Fibroblast of lung (primary cell): ENCODE measurements at regions not wholly inside any gene's neighbourhood (a gene's known extent, or its start where the extent isn't known, plus 50 kb on each side); places are given as distances from the start of the nearest gene placed in this dataset.
A peak's percentile ranks its signal among the peaks of the same experiment; 100 is the strongest.

Experiments
- DNase-seq, 2 donors: peaks; one replicate each; pipeline versions ENCODE4 v3.0.0 to v3.0.0-alpha.2; 2010; ENCODE audit warnings: low read depth in 2 of 2
- H2AFZ ChIP-seq: 2 replicates; pipeline ENCODE4 v1.5.1; 2012; ENCODE audit warnings: low read length, control low read depth, inconsistent platforms
- H3K27ac ChIP-seq: 2 replicates; pipeline ENCODE4 v1.5.1; 2011; ENCODE audit warnings: low read length, control low read depth; ENCODE audit not compliant: insufficient read depth
- H3K27me3 ChIP-seq: 2 replicates; pipeline ENCODE4 v1.5.1; 2011; ENCODE audit warnings: mild to moderate bottlenecking, low read length; ENCODE audit not compliant: control insufficient read depth, insufficient read depth
- H3K36me3 ChIP-seq: 2 replicates; pipeline ENCODE4 v1.5.1; 2011; ENCODE audit warnings: low read length; ENCODE audit not compliant: control insufficient read depth, insufficient read depth
- H3K4me1 ChIP-seq: 2 replicates; pipeline ENCODE4 v1.5.1; 2011; ENCODE audit warnings: low read length; ENCODE audit not compliant: control insufficient read depth, insufficient read depth; ENCODE audit errors: extremely low read depth
- H3K4me2 ChIP-seq: 2 replicates; pipeline ENCODE4 v1.5.1; 2011; ENCODE audit warnings: low read length, control low read depth; ENCODE audit not compliant: insufficient read depth; ENCODE audit errors: extremely low read depth
- H3K4me3 ChIP-seq, 4 experiments: fragments of 200-600 bp in 1 of 4; sonication (generic) in 1 of 4; replicated peaks in 1 of 4; 2 replicates each; pipeline ENCODE4 v1.5.1; 2011 to 2016; ENCODE audit warnings: low read length in 4 of 4, low read depth in 3 of 4, mild to moderate bottlenecking in 3 of 4, control low read depth in 2 of 4, inconsistent platforms in 1 of 4, mixed read lengths in 1 of 4; ENCODE audit not compliant: insufficient read depth in 1 of 4; ENCODE audit errors: control extremely low read depth in 1 of 4
- H3K79me2 ChIP-seq: 2 replicates; pipeline ENCODE4 v1.5.1; 2012; ENCODE audit warnings: mild to moderate bottlenecking, low read length, inconsistent platforms; ENCODE audit not compliant: control insufficient read depth, insufficient read depth
- H3K9ac ChIP-seq: 2 replicates; pipeline ENCODE4 v1.5.1; 2011; ENCODE audit warnings: mild to moderate bottlenecking, low read length, control low read depth; ENCODE audit not compliant: insufficient read depth
- H3K9me3 ChIP-seq: 2 replicates; pipeline ENCODE4 v1.5.1; 2012; ENCODE audit warnings: low read depth, low read length; ENCODE audit not compliant: control insufficient read depth, insufficient read depth
- H4K20me1 ChIP-seq: 2 replicates; pipeline ENCODE4 v1.5.1; 2011; ENCODE audit warnings: low read length; ENCODE audit not compliant: control insufficient read depth, insufficient read depth; ENCODE audit errors: extremely low read depth
- CTCF ChIP-seq, 2 donors: IDR thresholded peaks in 1 of 2; conservative IDR thresholded peaks in 1 of 2; 1 replicate in 1 of 2; 2 replicates in 1 of 2; pipeline ENCODE4 v1.5.1; 2011 to 2012; ENCODE audit warnings: low read length in 2 of 2, control low read depth in 1 of 2, inconsistent platforms in 1 of 2, low read depth in 1 of 2, mild to moderate bottlenecking in 1 of 2
- EZH2 ChIP-seq: IDR thresholded peaks from 2 replicates; pipeline ENCODE4 v1.5.1; 2012; ENCODE audit warnings: low read length, control low read depth, mild to moderate bottlenecking; ENCODE audit errors: missing control alignments

DNA sequence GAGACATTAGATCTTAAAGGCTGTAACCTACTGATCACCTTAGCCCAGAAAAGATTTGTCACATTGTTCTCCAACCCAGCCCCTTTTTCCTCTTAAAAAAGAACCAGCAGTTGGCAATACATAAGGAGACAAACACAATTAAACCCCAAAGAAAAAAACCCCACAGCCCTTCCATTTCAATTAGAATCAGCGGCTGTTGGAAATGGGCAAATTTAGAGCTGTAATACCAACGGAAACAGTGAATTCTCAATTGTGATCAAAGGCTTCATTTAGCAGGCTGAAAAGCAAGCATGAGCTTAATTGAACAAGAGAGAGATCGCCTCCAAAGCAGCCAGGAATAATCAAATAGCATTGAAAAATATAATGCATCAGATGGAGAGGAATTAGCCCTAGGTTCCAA is 153.6 kb downstream of the FAM114A2 start:
- Histone ChIP-seq H3K79me2 (no peaks in the 10 kb centered on the region), H3K27ac (no peak overlapping the region), H3K27me3 (no peaks in the 10 kb centered on the region), H2AFZ (no peak overlapping the region), H3K4me3 (no peak overlapping the region), H3K9ac (no peak overlapping the region), H3K9me3 (no peaks in the 10 kb centered on the region), H3K4me2 (no peak overlapping the region), H4K20me1 (no peaks in the 10 kb centered on the region), H3K36me3 (no peaks in the 10 kb centered on the region), H3K4me1 (no peaks in the 10 kb centered on the region)
- DNase-seq = no peak
- TF ChIP-seq EZH2 = no peak
- no peak for TF ChIP-seq CTCF (conservative IDR thresholded peaks at IDR 0.05 in 1 of 2, IDR thresholded peaks at IDR 0.05 in 1 of 2; ENCODE audit: low read depth in 1 of 2, low read length in 2 of 2)

GRCh38 chr5:153884612-153884957 is 154.1 kb downstream of the FAM114A2 start:
- Histone ChIP-seq H3K27me3 (no peaks in the 10 kb centered on the region), H3K4me1 (no peaks in the 10 kb centered on the region), H3K9me3 (no peaks in the 10 kb centered on the region), H3K27ac (no peak overlapping the region), H3K9ac (no peak overlapping the region), H3K4me3 (no peak overlapping the region), H3K36me3 (no peaks in the 10 kb centered on the region), H3K4me2 (no peak overlapping the region), H4K20me1 (no peaks in the 10 kb centered on the region), H3K79me2 (no peaks in the 10 kb centered on the region), H2AFZ (no peak overlapping the region)
- DNase-seq = no peak
- TF ChIP-seq EZH2 (no peak), CTCF (conservative IDR thresholded peaks at IDR 0.05 in 1 of 2, IDR thresholded peaks at IDR 0.05 in 1 of 2; ENCODE audit: low read depth in 1 of 2, low read length in 2 of 2) (no peak)

- H3K36me3 ChIP-seq = no peaks in the 10 kb centered on the region
- no peaks in the 10 kb centered on the region for H3K27me3 ChIP-seq
- H3K4me3 ChIP-seq = no peak overlapping the region
- no peaks in the 10 kb centered on the region for H4K20me1 ChIP-seq
- H3K79me2 ChIP-seq = no peaks in the 10 kb centered on the region
- no peaks in the 10 kb centered on the region for H3K4me1 ChIP-seq
- DNase-seq = peak; percentile 19 to 21
- no peak for TF ChIP-seq EZH2
- TF ChIP-seq CTCF (conservative IDR thresholded peaks at IDR 0.05 in 1 of 2, IDR thresholded peaks at IDR 0.05 in 1 of 2; ENCODE audit: low read depth in 1 of 2, low read length in 2 of 2) = no peak
- H3K27ac ChIP-seq = no peak overlapping the region
- no peaks in the 10 kb centered on the region for H3K9me3 ChIP-seq
- no peak overlapping the region for H2AFZ ChIP-seq
- no peak overlapping the region for H3K4me2 ChIP-seq
- no peak overlapping the region for H3K9ac ChIP-seq
These were observed 154.7 kb downstream of the FAM114A2 start for GRCh38 chr5:153883854-153884611.
